ENCODE measurements at regions not wholly inside any gene's neighbourhood (a gene's known extent, or its start where the extent isn't known, plus 50 kb on each side); places are given as distances from the start of the nearest gene placed in this dataset.
"Not testable (repeated sequence)": the region's sequence is repeated elsewhere in the genome, so short reads cannot be mapped to it uniquely, and the experiment has no call there.

DNA sequence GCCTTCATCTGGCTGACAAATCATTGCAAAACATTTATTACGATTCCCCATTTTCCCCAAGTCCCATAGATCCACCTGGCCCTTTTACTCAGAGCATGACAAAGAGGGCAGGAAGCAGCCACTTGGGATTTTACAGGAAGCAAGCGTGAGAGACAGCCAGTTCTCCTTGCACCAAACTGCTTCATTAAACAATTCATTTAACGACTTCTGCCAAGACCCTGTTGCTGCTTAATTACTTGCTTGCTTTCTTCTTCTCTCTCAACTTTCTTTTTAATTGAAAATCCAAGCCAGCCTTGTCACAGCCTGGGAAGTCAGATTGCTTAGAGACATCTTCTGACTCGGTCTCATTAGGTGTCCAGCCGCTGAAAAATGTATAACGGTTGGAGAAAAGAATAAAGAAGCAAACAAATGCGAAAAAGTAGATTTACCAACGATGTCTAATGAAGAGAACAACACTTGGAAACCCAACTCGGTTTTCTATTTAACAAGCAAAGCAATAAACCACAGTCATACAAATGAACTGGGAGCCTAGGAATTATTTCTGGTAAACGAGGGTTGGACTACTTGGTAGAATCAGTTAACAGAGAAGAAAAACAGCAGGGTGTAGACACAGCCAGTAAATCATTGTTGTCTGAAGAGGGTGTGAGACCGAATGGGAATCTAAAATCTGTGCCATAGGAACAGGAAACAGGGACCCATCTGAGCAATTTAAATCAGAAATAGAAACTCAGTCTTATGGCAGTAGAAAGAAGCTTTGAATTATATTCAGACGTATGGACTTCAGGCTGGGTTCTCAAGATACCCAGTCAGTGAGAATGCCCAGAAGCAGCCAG, 298.3 kb downstream of the LRRC3B start:
- Histone ChIP-seq H3K9me3 (no peaks in the 10 kb centered on the region), H3K4me1 (no peaks in the 10 kb centered on the region), H3K4me3 (no peak overlapping the region), H3K27me3 (no peaks in the 10 kb centered on the region), H3K27ac (no peak overlapping the region), H3K36me3 (no peaks in the 10 kb centered on the region)
- ATAC-seq = no peak
- no peak for DNase-seq
- no peak for TF ChIP-seq POLR2A (IDR thresholded peaks at IDR 0.05)
- TF ChIP-seq, protein P1, sequence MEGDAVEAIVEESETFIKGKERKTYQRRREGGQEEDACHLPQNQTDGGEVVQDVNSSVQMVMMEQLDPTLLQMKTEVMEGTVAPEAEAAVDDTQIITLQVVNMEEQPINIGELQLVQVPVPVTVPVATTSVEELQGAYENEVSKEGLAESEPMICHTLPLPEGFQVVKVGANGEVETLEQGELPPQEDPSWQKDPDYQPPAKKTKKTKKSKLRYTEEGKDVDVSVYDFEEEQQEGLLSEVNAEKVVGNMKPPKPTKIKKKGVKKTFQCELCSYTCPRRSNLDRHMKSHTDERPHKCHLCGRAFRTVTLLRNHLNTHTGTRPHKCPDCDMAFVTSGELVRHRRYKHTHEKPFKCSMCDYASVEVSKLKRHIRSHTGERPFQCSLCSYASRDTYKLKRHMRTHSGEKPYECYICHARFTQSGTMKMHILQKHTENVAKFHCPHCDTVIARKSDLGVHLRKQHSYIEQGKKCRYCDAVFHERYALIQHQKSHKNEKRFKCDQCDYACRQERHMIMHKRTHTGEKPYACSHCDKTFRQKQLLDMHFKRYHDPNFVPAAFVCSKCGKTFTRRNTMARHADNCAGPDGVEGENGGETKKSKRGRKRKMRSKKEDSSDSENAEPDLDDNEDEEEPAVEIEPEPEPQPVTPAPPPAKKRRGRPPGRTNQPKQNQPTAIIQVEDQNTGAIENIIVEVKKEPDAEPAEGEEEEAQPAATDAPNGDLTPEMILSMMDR (IDR thresholded peaks at IDR 0.05) = no peak
- intact Hi-C loops (cut with DNase I) = no loop called here
- WGBS (ENCODE audit: insufficient coverage, low coverage, low lambda C conversion rate, missing lambda C conversion rate) = 28% methylated on average over 12 of the region's 12 CpGs

DNA sequence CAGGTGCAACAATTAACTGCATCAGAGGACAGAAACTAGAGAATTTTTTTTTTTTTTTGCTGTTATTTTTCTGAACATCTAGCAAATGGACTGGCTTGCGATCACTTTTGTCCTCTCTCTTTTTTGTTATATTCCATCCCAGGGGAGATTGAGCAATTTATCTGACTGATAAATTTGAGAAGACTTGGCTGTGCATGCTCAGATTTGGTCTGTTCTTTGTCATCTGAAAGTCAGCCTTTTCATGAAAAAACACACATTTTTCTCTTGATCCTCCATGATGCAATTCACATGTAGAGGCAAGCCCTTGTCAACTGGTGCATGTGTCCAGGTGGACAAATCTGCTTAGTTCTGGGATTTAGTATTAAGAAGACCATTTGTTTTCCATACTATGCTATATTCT, 309.3 kb downstream of the LRRC3B start:
- Histone ChIP-seq H3K27me3 (no peaks in the 10 kb centered on the region), H3K27ac (no peak overlapping the region), H3K4me1 (no peaks in the 10 kb centered on the region), H3K4me3 (no peak overlapping the region), H3K36me3 (no peaks in the 10 kb centered on the region), H3K9me3 (no peaks in the 10 kb centered on the region)
- no peak for ATAC-seq
- intact Hi-C loops (cut with DNase I) = no loop called here
- WGBS (ENCODE audit: insufficient coverage, low coverage, low lambda C conversion rate, missing lambda C conversion rate) = 0% methylated on average over 1 of the region's 1 CpG
- no peak for TF ChIP-seq POLR2A (IDR thresholded peaks at IDR 0.05)
- TF ChIP-seq, protein P1 (IDR thresholded peaks at IDR 0.05) = no peak
- DNase-seq = no peak

DNA sequence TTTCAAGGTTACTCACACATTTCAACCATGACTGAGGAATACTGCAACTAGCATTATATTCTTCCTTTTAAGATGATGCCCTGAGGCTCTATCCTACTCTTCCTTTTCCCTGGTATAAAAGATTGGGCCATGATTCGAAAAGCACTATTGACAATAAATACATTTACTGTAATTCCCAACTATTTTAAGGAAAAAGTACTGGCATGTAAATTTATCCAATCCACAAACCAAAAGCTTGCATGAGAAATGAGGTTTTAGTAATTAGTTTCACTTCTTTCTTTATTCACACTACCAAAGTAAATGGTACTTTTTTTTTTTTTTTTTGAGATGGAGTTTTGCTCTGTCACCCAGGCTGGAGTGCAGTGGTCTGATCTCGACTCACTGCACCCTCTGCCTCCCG, 310.2 kb downstream of the LRRC3B start:
- Histone ChIP-seq H3K36me3 (no peaks in the 10 kb centered on the region), H3K9me3 (no peaks in the 10 kb centered on the region), H3K4me3 (no peak overlapping the region), H3K27ac (no peak overlapping the region), H3K4me1 (no peaks in the 10 kb centered on the region), H3K27me3 (no peaks in the 10 kb centered on the region)
- DNase-seq (no peak), ATAC-seq (no peak)
- WGBS (ENCODE audit: insufficient coverage, low coverage, low lambda C conversion rate, missing lambda C conversion rate) = 30% methylated on average over 3 of the region's 3 CpGs
- intact Hi-C loops (cut with DNase I) = no loop called here
- TF ChIP-seq POLR2A (IDR thresholded peaks at IDR 0.05) = no peak
- TF ChIP-seq, protein P1 (IDR thresholded peaks at IDR 0.05) = no peak

DNA sequence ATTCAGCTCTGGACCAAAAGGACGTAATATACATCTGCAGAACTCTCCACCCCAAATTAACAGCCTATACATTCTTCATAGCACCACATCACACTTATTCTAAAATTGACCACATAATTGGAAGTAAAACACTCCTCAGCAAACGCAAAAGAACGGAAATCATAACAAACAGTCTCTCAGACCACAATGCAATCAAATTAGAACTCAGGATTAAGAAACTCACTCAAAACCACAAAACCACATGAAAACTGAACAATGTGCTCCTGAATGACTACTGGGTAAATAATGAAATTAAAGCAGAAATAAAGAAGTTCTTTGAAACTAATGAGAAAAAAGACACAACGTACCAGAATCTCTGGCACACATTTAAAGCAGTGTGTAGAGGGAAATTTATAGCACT, 322.9 kb downstream of the LRRC3B start:
- H3K27ac ChIP-seq; H3K27me3 ChIP-seq; DNase-seq; H3K4me1 ChIP-seq; intact Hi-C loops (cut with DNase I); H3K4me3 ChIP-seq; ATAC-seq; H3K9me3 ChIP-seq; H3K36me3 ChIP-seq: not testable (repeated sequence)
- WGBS (ENCODE audit: insufficient coverage, low coverage, low lambda C conversion rate, missing lambda C conversion rate) = 62% methylated on average over 4 of the region's 4 CpGs

DNA sequence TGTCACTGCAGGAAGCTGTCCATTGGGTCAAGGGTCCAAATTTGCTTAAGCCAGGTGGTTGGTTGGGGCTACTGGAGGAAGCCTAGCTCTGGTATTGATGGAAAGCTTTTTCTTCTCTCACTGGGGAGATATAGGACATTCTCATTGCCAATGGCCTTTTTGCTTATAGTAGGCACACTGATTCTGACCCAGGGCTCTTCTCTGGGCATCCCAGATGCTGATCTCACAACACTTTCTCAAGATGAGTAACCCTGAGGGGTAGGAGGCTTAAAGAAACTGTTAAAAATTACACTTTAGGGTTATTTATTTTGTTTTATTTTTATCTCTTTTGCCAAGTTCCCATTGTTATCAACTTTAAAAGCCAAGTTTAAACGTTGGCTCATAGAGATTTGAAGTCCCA, 337.8 kb downstream of the LRRC3B start:
- intact Hi-C loops (cut with DNase I) = no loop called here
- TF ChIP-seq POLR2A (IDR thresholded peaks at IDR 0.05) = no peak
- TF ChIP-seq, protein P1 (IDR thresholded peaks at IDR 0.05) = no peak
- no peak for ATAC-seq
- Histone ChIP-seq H3K9me3 (no peaks in the 10 kb centered on the region), H3K27me3 (no peaks in the 10 kb centered on the region), H3K36me3 (no peaks in the 10 kb centered on the region), H3K4me1 (no peaks in the 10 kb centered on the region), H3K27ac (no peak overlapping the region), H3K4me3 (no peak overlapping the region)
- WGBS (ENCODE audit: insufficient coverage, low coverage, low lambda C conversion rate, missing lambda C conversion rate) = 53% methylated on average over 1 of the region's 1 CpG
- DNase-seq = no peak
